ENCODE measurements at regions not wholly inside any gene's neighbourhood (a gene's known extent, or its start where the extent isn't known, plus 50 kb on each side); places are given as distances from the start of the nearest gene placed in this dataset.

- no TSS peak for BruUV-seq (replicated peaks)
- no CpG with 5 or more reads among the region's 3 CpGs for WGBS, 2 experiments (ENCODE audit: extremely low coverage in 2 of 2, insufficient read length in 1 of 2)
- Histone ChIP-seq H3K23ac (ENCODE audit: low read depth, low read length) (no peak overlapping the region), H3K27me3 (ENCODE audit: control insufficient read depth, insufficient read depth, low read length) (peaks cover 2% of the 10 kb centered on the region; the same call in 1 of the 2 replicates), H3K4ac (ENCODE audit: low read depth, low read length) (no peak overlapping the region), H2AK5ac (ENCODE audit: low read depth, low read length) (no peak overlapping the region), H2BK20ac (ENCODE audit: low read depth, low read length) (no peak overlapping the region), H2BK5ac (ENCODE audit: low read depth, low read length, poor library complexity, severe bottlenecking) (no peak overlapping the region), H2AK9ac (replicated peaks; ENCODE audit: low read depth, low read length, poor library complexity) (no peak overlapping the region), H3K9ac (ENCODE audit: low read depth, low read length) (no peak overlapping the region), H4K8ac (ENCODE audit: low read depth in 2 of 2, low read length in 2 of 2) (no peak overlapping the region), H3K4me3 (ENCODE audit: insufficient read depth, low read depth, low read length) (no peak overlapping the region), H3K79me1 (ENCODE audit: low read depth in 1 of 2, low read length in 2 of 2) (no peaks in the 10 kb centered on the region), H2BK15ac (ENCODE audit: low read depth, low read length) (no peak overlapping the region), H3K14ac (replicated peaks; ENCODE audit: low read depth, low read length) (no peak overlapping the region), H3K36me3 (ENCODE audit: control insufficient read depth, insufficient read depth, low read length) (no peaks in the 10 kb centered on the region), H3K18ac (ENCODE audit: low read depth, low read length) (no peak overlapping the region), H4K91ac (ENCODE audit: insufficient read depth, low read depth, low read length) (no peak overlapping the region), H2BK120ac (ENCODE audit: low read depth, low read length) (no peak overlapping the region), H3K4me2 (ENCODE audit: low read depth, low read length) (no peak overlapping the region), H3K27ac (ENCODE audit: insufficient read depth, low read length) (no peak overlapping the region), H4K20me1 (ENCODE audit: insufficient read depth, low read length) (no peaks in the 10 kb centered on the region), H3K9me3 (ENCODE audit: control insufficient read depth, insufficient read depth, low read length) (no peaks in the 10 kb centered on the region), H3K9me1 (ENCODE audit: insufficient read depth, low read length) (no peaks in the 10 kb centered on the region), H4K5ac (ENCODE audit: low read depth, low read length) (no peak overlapping the region), H2AFZ (replicated peaks; ENCODE audit: low read length, poor library complexity) (no peak overlapping the region), H3K4me1 (ENCODE audit: control insufficient read depth, insufficient read depth, low read length) (no peaks in the 10 kb centered on the region), H3K56ac (ENCODE audit: extremely low read depth, insufficient read depth, low read length) (no peak overlapping the region)
- TF ChIP-seq POLR2A (IDR thresholded peaks at IDR 0.05; ENCODE audit: low read depth, low read length) (no peak), CEBPB (IDR thresholded peaks at IDR 0.05; ENCODE audit: low read depth, low read length) (no peak), CTCF (conservative IDR thresholded peaks at IDR 0.05; ENCODE audit: low read depth, low read length) (no peak), MXI1 (IDR thresholded peaks at IDR 0.05; ENCODE audit: borderline replicate concordance, low read depth, low read length) (no peak), RCOR1 (IDR thresholded peaks at IDR 0.05; ENCODE audit: insufficient replicate concordance, low read length) (no peak), SMC3 (IDR thresholded peaks at IDR 0.05; ENCODE audit: low read depth, low read length) (no peak), MAFK (IDR thresholded peaks at IDR 0.05; ENCODE audit: low read depth, low read length) (no peak), FOS (IDR thresholded peaks at IDR 0.05; ENCODE audit: low read depth, low read length) (no peak), ELK1 (IDR thresholded peaks at IDR 0.05; ENCODE audit: borderline replicate concordance, low read depth, low read length) (no peak), CHD1 (IDR thresholded peaks at IDR 0.05; ENCODE audit: low read depth, low read length) (no peak), RFX5 (IDR thresholded peaks at IDR 0.05; ENCODE audit: low read depth, low read length) (no peak), RAD21 (IDR thresholded peaks at IDR 0.05; ENCODE audit: low read length) (no peak), MAZ (IDR thresholded peaks at IDR 0.05; ENCODE audit: borderline replicate concordance, low read depth, low read length) (no peak), NFE2L2 (IDR thresholded peaks at IDR 0.05; ENCODE audit: low read depth, low read length) (no peak), USF2 (IDR thresholded peaks at IDR 0.05; ENCODE audit: low read depth, low read length) (no peak), BHLHE40 (IDR thresholded peaks at IDR 0.05; ENCODE audit: low read depth, low read length) (no peak)
- intact Hi-C loops (cut with micrococcal nuclease) (no loop called here), in situ Hi-C loops (cut with MboI; ENCODE audit: low sequenced_read_pairs) (no loop called here), dilution Hi-C loops (cut with HindIII; ENCODE audit: low sequenced_read_pairs, unreplicated experiment) (no loop called here)
- POLR2A ChIA-PET (ENCODE audit: unreplicated experiment): no interaction called here
- DNase-seq (no peak), ATAC-seq (ENCODE audit: low read depth) (no peak)
- CTCF ChIA-PET: no interaction called here
Measured at GRCh38 chr17:5695480-5695879, 111.2 kb upstream of the NLRP1 start.
